Fibroblast of lung (primary cell): ENCODE measurements at regions not wholly inside any gene's neighbourhood (a gene's known extent, or its start where the extent isn't known, plus 50 kb on each side); places are given as distances from the start of the nearest gene placed in this dataset.

ENCODE experiments used
- DNase-seq, 2 donors: peaks; one replicate each; pipeline versions ENCODE4 v3.0.0 to v3.0.0-alpha.2; 2010; ENCODE audit warnings: low read depth in 2 of 2
- H2AFZ ChIP-seq: 2 replicates; pipeline ENCODE4 v1.5.1; 2012; ENCODE audit warnings: low read length, control low read depth, inconsistent platforms
- H3K27ac ChIP-seq: 2 replicates; pipeline ENCODE4 v1.5.1; 2011; ENCODE audit warnings: low read length, control low read depth; ENCODE audit not compliant: insufficient read depth
- H3K27me3 ChIP-seq: 2 replicates; pipeline ENCODE4 v1.5.1; 2011; ENCODE audit warnings: mild to moderate bottlenecking, low read length; ENCODE audit not compliant: control insufficient read depth, insufficient read depth
- H3K36me3 ChIP-seq: 2 replicates; pipeline ENCODE4 v1.5.1; 2011; ENCODE audit warnings: low read length; ENCODE audit not compliant: control insufficient read depth, insufficient read depth
- H3K4me1 ChIP-seq: 2 replicates; pipeline ENCODE4 v1.5.1; 2011; ENCODE audit warnings: low read length; ENCODE audit not compliant: control insufficient read depth, insufficient read depth; ENCODE audit errors: extremely low read depth
- H3K4me2 ChIP-seq: 2 replicates; pipeline ENCODE4 v1.5.1; 2011; ENCODE audit warnings: low read length, control low read depth; ENCODE audit not compliant: insufficient read depth; ENCODE audit errors: extremely low read depth
- H3K4me3 ChIP-seq, 4 experiments: fragments of 200-600 bp in 1 of 4; sonication (generic) in 1 of 4; replicated peaks in 1 of 4; 2 replicates each; pipeline ENCODE4 v1.5.1; 2011 to 2016; ENCODE audit warnings: low read length in 4 of 4, low read depth in 3 of 4, mild to moderate bottlenecking in 3 of 4, control low read depth in 2 of 4, inconsistent platforms in 1 of 4, mixed read lengths in 1 of 4; ENCODE audit not compliant: insufficient read depth in 1 of 4; ENCODE audit errors: control extremely low read depth in 1 of 4
- H3K79me2 ChIP-seq: 2 replicates; pipeline ENCODE4 v1.5.1; 2012; ENCODE audit warnings: mild to moderate bottlenecking, low read length, inconsistent platforms; ENCODE audit not compliant: control insufficient read depth, insufficient read depth
- H3K9ac ChIP-seq: 2 replicates; pipeline ENCODE4 v1.5.1; 2011; ENCODE audit warnings: mild to moderate bottlenecking, low read length, control low read depth; ENCODE audit not compliant: insufficient read depth
- H3K9me3 ChIP-seq: 2 replicates; pipeline ENCODE4 v1.5.1; 2012; ENCODE audit warnings: low read depth, low read length; ENCODE audit not compliant: control insufficient read depth, insufficient read depth
- H4K20me1 ChIP-seq: 2 replicates; pipeline ENCODE4 v1.5.1; 2011; ENCODE audit warnings: low read length; ENCODE audit not compliant: control insufficient read depth, insufficient read depth; ENCODE audit errors: extremely low read depth
- EZH2 ChIP-seq: IDR thresholded peaks from 2 replicates; pipeline ENCODE4 v1.5.1; 2012; ENCODE audit warnings: low read length, control low read depth, mild to moderate bottlenecking; ENCODE audit errors: missing control alignments
- TF ChIP-seq, protein P1 (sequence below), 2 donors: IDR thresholded peaks in 1 of 2; conservative IDR thresholded peaks in 1 of 2; 1 replicate in 1 of 2; 2 replicates in 1 of 2; pipeline ENCODE4 v1.5.1; 2011 to 2012; ENCODE audit warnings: low read length in 2 of 2, control low read depth in 1 of 2, inconsistent platforms in 1 of 2, low read depth in 1 of 2, mild to moderate bottlenecking in 1 of 2

DNA sequence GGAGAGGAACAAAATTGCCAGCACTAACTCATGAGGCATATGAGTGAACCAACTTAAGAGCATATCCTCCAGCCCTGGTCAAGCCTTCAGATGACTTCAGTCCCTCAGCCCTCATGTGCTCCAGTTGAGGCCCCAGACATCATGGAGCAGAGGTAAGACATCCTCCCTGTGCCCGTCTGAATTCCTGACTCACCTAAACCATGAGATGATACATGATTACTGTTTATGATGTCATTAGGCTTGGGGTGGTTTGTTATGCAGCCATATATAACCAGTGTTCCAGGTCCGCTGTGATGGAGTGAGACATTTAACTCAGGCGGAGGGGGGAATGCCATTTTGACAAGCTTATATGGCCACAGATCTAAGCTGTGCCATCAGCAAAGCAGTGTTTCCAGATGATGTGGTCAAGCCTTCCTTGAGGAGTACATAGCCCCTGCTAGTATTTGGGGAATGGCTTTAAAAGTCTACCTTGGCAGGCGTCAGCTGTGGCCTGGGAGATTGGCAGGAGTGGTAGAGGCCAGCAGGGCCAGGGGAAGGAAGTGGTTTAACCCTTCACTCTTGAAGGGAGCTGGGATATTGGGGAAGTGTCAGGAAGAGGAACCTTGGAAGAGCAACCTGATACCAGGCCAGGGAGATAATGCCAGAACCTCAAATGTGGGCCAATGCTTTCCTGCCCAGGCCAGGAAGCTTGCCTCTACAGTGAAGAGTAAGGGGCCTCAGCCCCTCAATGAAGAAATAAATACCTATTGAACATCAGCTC lies 343.0 kb upstream of the PODXL start:
- Histone ChIP-seq H3K4me1 (no peaks in the 10 kb centered on the region), H4K20me1 (no peaks in the 10 kb centered on the region)
- DNase-seq, result peak in 1 of 2 donors; percentile 57

DNA sequence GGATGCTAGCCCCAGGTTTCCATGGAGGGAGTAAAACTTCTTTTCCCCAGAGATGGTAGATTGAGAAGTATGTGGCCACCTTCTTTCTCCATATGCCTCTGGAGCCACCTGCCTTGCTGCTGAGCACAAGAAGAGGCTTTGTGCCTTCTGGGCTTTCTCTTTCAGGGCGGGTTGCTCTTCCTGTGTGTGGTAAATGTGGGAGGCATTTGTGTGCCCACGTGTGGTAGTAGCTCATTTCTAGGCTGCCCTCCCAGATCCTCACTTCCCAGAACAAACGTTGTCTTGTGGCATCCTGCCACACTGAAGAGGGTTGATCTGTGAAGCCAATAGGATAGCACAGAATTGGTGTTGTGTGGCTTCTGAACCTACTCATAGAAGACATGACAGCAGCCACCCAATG lies 342.0 kb upstream of the PODXL start:
- Histone ChIP-seq H3K36me3 (no peaks in the 10 kb centered on the region), H3K9ac (no peak overlapping the region), H3K4me2 (no peak overlapping the region), H3K4me1 (no peaks in the 10 kb centered on the region), H3K4me3 (no peak overlapping the region), H3K27me3 (no peaks in the 10 kb centered on the region), H3K27ac (no peak overlapping the region), H3K9me3 (no peaks in the 10 kb centered on the region), H3K79me2 (no peaks in the 10 kb centered on the region), H4K20me1 (no peaks in the 10 kb centered on the region), H2AFZ (no peak overlapping the region)
- TF ChIP-seq, protein P1, sequence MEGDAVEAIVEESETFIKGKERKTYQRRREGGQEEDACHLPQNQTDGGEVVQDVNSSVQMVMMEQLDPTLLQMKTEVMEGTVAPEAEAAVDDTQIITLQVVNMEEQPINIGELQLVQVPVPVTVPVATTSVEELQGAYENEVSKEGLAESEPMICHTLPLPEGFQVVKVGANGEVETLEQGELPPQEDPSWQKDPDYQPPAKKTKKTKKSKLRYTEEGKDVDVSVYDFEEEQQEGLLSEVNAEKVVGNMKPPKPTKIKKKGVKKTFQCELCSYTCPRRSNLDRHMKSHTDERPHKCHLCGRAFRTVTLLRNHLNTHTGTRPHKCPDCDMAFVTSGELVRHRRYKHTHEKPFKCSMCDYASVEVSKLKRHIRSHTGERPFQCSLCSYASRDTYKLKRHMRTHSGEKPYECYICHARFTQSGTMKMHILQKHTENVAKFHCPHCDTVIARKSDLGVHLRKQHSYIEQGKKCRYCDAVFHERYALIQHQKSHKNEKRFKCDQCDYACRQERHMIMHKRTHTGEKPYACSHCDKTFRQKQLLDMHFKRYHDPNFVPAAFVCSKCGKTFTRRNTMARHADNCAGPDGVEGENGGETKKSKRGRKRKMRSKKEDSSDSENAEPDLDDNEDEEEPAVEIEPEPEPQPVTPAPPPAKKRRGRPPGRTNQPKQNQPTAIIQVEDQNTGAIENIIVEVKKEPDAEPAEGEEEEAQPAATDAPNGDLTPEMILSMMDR (conservative IDR thresholded peaks at IDR 0.05 in 1 of 2, IDR thresholded peaks at IDR 0.05 in 1 of 2; ENCODE audit: low read depth in 1 of 2, low read length in 2 of 2), result no peak
- TF ChIP-seq EZH2, result no peak
- peak in 1 of 2 donors; percentile 84 for DNase-seq

More for the DNA sequence above, 343.0 kb upstream of the PODXL start:
- TF ChIP-seq, protein P1 (conservative IDR thresholded peaks at IDR 0.05 in 1 of 2, IDR thresholded peaks at IDR 0.05 in 1 of 2; ENCODE audit: low read depth in 1 of 2, low read length in 2 of 2), result no peak
- no peak for TF ChIP-seq EZH2
- no peaks in the 10 kb centered on the region for H3K36me3 ChIP-seq
- no peak overlapping the region for H2AFZ ChIP-seq
- H3K4me3 ChIP-seq, result no peak overlapping the region
- no peak overlapping the region for H3K27ac ChIP-seq
- no peak overlapping the region for H3K4me2 ChIP-seq
- no peaks in the 10 kb centered on the region for H3K79me2 ChIP-seq
- no peaks in the 10 kb centered on the region for H3K9me3 ChIP-seq
- no peak overlapping the region for H3K9ac ChIP-seq
- no peaks in the 10 kb centered on the region for H3K27me3 ChIP-seq

DNA sequence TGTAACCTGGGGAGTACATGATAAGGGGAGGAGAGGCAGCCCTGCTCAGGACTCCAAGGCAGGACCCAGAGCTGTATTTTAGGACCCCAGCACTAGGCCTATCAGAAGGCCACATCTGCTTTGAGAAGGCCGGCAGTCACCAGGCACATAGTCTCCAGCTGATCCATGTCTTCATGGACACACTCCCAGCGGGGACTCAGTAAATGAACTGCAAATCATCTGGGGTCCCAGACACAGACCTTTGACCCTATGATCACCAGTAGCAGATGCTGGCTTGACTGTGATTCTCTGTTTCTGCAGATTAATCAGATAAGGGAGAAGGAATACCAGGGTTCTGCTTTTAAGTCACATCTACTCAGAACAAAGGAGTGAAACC lies 341.4 kb upstream of the PODXL start:
- Histone ChIP-seq H3K4me3 (no peak overlapping the region), H3K27me3 (no peaks in the 10 kb centered on the region), H4K20me1 (no peaks in the 10 kb centered on the region), H3K36me3 (no peaks in the 10 kb centered on the region), H3K27ac (no peak overlapping the region), H3K4me1 (no peaks in the 10 kb centered on the region), H2AFZ (no peak overlapping the region), H3K4me2 (no peak overlapping the region), H3K9ac (no peak overlapping the region), H3K9me3 (no peaks in the 10 kb centered on the region), H3K79me2 (no peaks in the 10 kb centered on the region)
- no peak for DNase-seq
- TF ChIP-seq, protein P1 (conservative IDR thresholded peaks at IDR 0.05 in 1 of 2, IDR thresholded peaks at IDR 0.05 in 1 of 2; ENCODE audit: low read depth in 1 of 2, low read length in 2 of 2), result no peak
- no peak for TF ChIP-seq EZH2
